MCF 10A (cell line): ENCODE measurements at regions not wholly inside any gene's neighbourhood (a gene's known extent, or its start where the extent isn't known, plus 50 kb on each side); places are given as distances from the start of the nearest gene placed in this dataset.
A peak's percentile ranks its signal among the peaks of the same experiment; 100 is the strongest.

Experiments used
- BruUV-seq: library from RNA; stranded (reverse); fragments of 400-500 nt; replicated peaks from 2 replicates; lab custom pipeline; 2021; lab: Mats Ljungman, UMichigan
- CTCF ChIA-PET: fragments of 300-600 bp; sonication (Branson Sonifier 250); formaldehyde crosslinking; extraction: SDS; loops from one replicate; lab custom pipeline; 2021; ENCODE audit warnings: antibody characterized with exemption, inconsistent platforms; lab: Yijun Ruan, JAX
- POLR2A ChIA-PET: fragments of 300-600, 350-650 bp; sonication (Branson Sonifier 250); formaldehyde crosslinking; extraction: SDS; loops from one replicate; lab custom pipeline; 2020; ENCODE audit warnings: antibody characterized with exemption, inconsistent platforms; lab: Yijun Ruan, JAX
- DNase-seq: peaks from one replicate; pipeline ENCODE4 v3.0.0-alpha.2; 2018; ENCODE audit not compliant: unreplicated experiment
- H3K27ac Mint-ChIP-seq: one replicate; pipeline ENCODE4 v1.8.0; 2022; ENCODE audit warnings: mild to moderate bottlenecking, low read depth, mixed read lengths; ENCODE audit not compliant: unreplicated experiment
- H3K27me3 Mint-ChIP-seq: one replicate; pipeline ENCODE4 v1.8.0; 2022; ENCODE audit warnings: mixed read lengths; ENCODE audit not compliant: insufficient read depth, unreplicated experiment
- H3K36me3 Mint-ChIP-seq: one replicate; pipeline ENCODE4 v1.8.0; 2022; ENCODE audit warnings: mild to moderate bottlenecking, moderate library complexity, mixed read lengths; ENCODE audit not compliant: insufficient read depth, unreplicated experiment
- H3K4me1 Mint-ChIP-seq: one replicate; pipeline ENCODE4 v1.8.0; 2022; ENCODE audit warnings: mixed read lengths; ENCODE audit not compliant: insufficient read depth, unreplicated experiment
- H3K4me3 Mint-ChIP-seq: one replicate; pipeline ENCODE4 v1.8.0; 2022; ENCODE audit warnings: mild to moderate bottlenecking, moderate library complexity, mixed read lengths; ENCODE audit not compliant: unreplicated experiment
- H3K9me3 Mint-ChIP-seq: one replicate; pipeline ENCODE4 v1.8.0; 2022; ENCODE audit warnings: mixed read lengths; ENCODE audit not compliant: unreplicated experiment
- intact Hi-C: fragments of 100-400 bp; cut with micrococcal nuclease; formaldehyde crosslinking; loops from 2 replicates; pipeline ENCODE4 v1.14.1; 2022
- TF ChIP-seq, protein P1 (sequence below): fragments of 200-600 bp; IDR thresholded peaks from one replicate; pipeline ENCODE4 v1.8.0; 2022; ENCODE audit warnings: antibody characterized with exemption, mild to moderate bottlenecking; ENCODE audit not compliant: unreplicated experiment

DNA sequence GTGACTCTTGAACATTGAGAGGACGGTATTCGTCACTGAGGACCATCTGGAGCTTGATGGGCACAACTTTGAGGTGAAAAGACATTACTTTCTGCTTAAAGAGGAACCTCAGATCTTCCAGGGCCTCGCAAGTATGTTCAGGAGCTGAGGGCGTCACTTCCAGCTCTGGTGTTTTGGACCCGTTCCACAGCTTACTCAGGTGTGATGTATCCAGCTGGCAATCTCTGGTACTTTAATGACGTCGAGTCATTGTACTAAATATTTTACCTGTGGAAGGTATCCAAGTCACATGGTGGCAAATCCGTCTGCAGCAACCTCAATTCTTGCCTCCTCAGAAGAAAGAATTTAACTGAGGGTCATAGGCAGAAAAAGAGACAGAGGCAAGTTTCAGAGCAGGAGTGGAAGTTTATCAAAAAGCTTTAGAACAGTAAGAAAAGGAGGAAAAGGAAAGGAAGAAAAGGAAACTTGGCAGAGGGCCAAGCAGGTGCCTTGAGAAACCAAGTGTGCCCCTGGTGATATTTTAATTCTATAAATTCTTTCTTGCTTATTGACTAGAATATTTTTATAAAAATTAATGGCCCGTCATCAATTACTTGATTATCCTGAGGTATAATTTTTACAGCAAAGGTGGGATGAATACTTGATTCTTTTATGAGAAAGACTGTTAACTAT is 250.6 kb downstream of the AEBP2 start:
- intact Hi-C loops, result no loop called here
- Mint-ChIP-seq H3K9me3 (no peaks in the 10 kb centered on the region), H3K27ac (peak overlapping the region; percentile 43), H3K4me1 (peaks cover 26% of the 10 kb centered on the region), H3K36me3 (peaks cover 7% of the 10 kb centered on the region), H3K4me3 (peak overlapping the region; percentile 9), H3K27me3 (no peaks in the 10 kb centered on the region)
- POLR2A ChIA-PET, result interaction anchor here (0.6 to 1.0 kb wide), 3 partner anchors 14 to 96 kb away, joined by 3 to 4 read pairs (median 4); no protein-coding TSS in a partner anchor
- peak; percentile 93 for DNase-seq
- CTCF ChIA-PET, result interaction anchor here (1.0 to 1.4 kb wide), 2 partner anchors 9 to 49 kb away, joined by 3 to 6 read pairs; no protein-coding TSS in a partner anchor
- TF ChIP-seq, protein P1, sequence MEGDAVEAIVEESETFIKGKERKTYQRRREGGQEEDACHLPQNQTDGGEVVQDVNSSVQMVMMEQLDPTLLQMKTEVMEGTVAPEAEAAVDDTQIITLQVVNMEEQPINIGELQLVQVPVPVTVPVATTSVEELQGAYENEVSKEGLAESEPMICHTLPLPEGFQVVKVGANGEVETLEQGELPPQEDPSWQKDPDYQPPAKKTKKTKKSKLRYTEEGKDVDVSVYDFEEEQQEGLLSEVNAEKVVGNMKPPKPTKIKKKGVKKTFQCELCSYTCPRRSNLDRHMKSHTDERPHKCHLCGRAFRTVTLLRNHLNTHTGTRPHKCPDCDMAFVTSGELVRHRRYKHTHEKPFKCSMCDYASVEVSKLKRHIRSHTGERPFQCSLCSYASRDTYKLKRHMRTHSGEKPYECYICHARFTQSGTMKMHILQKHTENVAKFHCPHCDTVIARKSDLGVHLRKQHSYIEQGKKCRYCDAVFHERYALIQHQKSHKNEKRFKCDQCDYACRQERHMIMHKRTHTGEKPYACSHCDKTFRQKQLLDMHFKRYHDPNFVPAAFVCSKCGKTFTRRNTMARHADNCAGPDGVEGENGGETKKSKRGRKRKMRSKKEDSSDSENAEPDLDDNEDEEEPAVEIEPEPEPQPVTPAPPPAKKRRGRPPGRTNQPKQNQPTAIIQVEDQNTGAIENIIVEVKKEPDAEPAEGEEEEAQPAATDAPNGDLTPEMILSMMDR, result no peak
- TSS peak; percentile 52 for BruUV-seq

DNA sequence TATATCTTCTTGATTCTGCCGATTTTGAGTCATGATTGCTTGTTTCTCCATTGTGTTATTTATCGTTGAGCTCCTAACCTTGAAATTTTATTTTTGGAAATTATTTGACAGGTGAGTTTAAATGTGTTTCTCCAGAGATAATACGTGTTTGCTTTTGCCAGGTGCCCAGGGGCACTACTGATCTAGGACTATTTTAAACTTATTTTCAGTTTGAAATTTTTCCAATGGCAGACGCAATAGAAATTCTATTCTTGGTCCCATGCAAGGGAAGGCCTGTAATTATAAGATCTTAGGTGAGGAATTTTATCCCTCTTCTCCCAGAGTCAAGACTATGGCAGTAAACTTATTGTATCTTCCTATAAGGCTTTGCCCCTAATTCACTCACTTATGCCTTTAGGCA is 252.8 kb downstream of the AEBP2 start:
- peaks cover 7% of the 10 kb centered on the region for H3K36me3 Mint-ChIP-seq
- H3K27me3 Mint-ChIP-seq, result no peaks in the 10 kb centered on the region
- ChIA-PET POLR2A (interaction anchor here (1.0 kb wide), 1 partner anchor 120 kb away, joined by 3 read pairs; no protein-coding TSS in a partner anchor), CTCF (interaction anchor here (0.6 to 1.3 kb wide), 3 partner anchors 47 to 1070 kb away, joined by 3 to 6 read pairs (median 3); no protein-coding TSS in a partner anchor)
- no peak overlapping the region for H3K4me3 Mint-ChIP-seq
- TF ChIP-seq, protein P1, result no peak
- DNase-seq, result no peak
- intact Hi-C loops, result no loop called here
- no TSS peak for BruUV-seq
- H3K4me1 Mint-ChIP-seq, result peaks cover 31% of the 10 kb centered on the region
- H3K9me3 Mint-ChIP-seq, result no peaks in the 10 kb centered on the region
- peak overlapping the region; percentile 79 for H3K27ac Mint-ChIP-seq

DNA sequence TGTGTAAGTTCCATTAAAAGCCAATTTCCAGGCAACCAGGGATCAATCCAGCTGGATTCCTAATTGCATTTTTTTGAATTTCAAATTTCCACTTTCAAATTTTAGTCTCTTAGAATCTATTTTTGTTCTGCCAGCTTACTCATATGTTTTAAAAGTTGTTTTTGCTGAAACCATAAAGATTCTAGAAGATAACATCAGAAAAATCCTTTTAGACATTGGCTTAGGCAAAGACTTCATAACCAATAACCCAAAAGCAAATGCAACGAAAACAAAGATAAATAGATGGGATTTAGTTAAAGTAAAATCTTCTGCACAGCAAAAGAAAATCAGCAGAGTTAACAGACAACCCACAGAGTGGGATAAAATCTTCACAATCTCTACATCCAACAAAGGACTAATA is 253.3 kb downstream of the AEBP2 start:
- Mint-ChIP-seq H3K27ac (no peak overlapping the region), H3K27me3 (no peaks in the 10 kb centered on the region), H3K4me3 (no peak overlapping the region), H3K4me1 (peaks cover 31% of the 10 kb centered on the region), H3K9me3 (no peaks in the 10 kb centered on the region), H3K36me3 (peaks cover 7% of the 10 kb centered on the region)
- ChIA-PET CTCF (interaction anchor here (0.6 to 1.3 kb wide), 3 partner anchors 47 to 1069 kb away, joined by 3 to 6 read pairs (median 4); no protein-coding TSS in a partner anchor), POLR2A (interaction anchor here (0.7 kb wide), 1 partner anchor 39 kb away, joined by 4 read pairs; no protein-coding TSS in a partner anchor)
- intact Hi-C loops, result no loop called here
- DNase-seq, result no peak
- BruUV-seq, result no TSS peak
- TF ChIP-seq, protein P1, result no peak

DNA sequence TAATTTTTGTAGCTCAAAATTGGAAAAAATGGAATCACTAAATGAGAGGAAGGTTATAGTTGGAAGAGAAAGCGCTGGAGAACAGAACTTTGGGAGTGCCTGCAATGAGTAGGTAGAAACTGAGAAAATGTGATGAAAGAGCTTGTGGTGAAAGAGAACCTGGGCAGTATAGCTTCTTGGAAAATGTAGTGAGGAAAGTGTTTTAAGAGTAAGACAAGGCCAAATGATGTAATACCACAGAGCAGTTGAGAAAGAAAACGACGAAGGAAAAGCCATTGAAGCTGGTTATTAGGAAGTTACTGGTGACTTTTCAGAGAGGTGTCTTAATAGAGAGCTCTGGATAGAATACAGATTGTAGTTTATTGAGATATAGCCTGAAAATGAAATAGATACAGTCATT is 255.3 kb downstream of the AEBP2 start:
- Mint-ChIP-seq H3K27ac (peak overlapping the region; percentile 18), H3K4me1 (peaks cover 18% of the 10 kb centered on the region), H3K4me3 (no peak overlapping the region), H3K9me3 (no peaks in the 10 kb centered on the region), H3K27me3 (no peaks in the 10 kb centered on the region), H3K36me3 (peaks cover under 1% of the 10 kb centered on the region)
- CTCF ChIA-PET, result interaction anchor here (0.6 kb wide), 1 partner anchor 21 kb away, joined by 3 read pairs; no protein-coding TSS in a partner anchor
- DNase-seq, result peak; percentile 75
- intact Hi-C loops, result no loop called here
- POLR2A ChIA-PET, result interaction anchor here (0.6 to 1.0 kb wide), 3 partner anchors 15 to 255 kb away, joined by 3 to 5 read pairs (median 3); no protein-coding TSS in a partner anchor
- TF ChIP-seq, protein P1, result no peak
- BruUV-seq, result no TSS peak
